IPS DF 19.7 (cell line): ENCODE measurements at regions not wholly inside any gene's neighbourhood (a gene's known extent, or its start where the extent isn't known, plus 50 kb on each side); places are given as distances from the start of the nearest gene placed in this dataset.

ENCODE experiments used
- DNase-seq: peaks from one replicate; pipeline ENCODE4 v3.0.0-alpha.2; 2013; ENCODE audit warnings: low read depth, low spot score

GRCh38 chr3:187929112-187929816 is 184.0 kb upstream of the BCL6 start:
- DNase-seq: no peak

- DNase-seq: no peak
These were observed 184.8 kb upstream of the BCL6 start for GRCh38 chr3:187930021-187930420.

GRCh38 chr3:187931101-187931500 is 185.8 kb upstream of the BCL6 start:
- no peak for DNase-seq

GRCh38 chr3:187931770-187932278 is 186.6 kb upstream of the BCL6 start:
- no peak for DNase-seq

GRCh38 chr3:187932530-187932929 is 187.3 kb upstream of the BCL6 start:
- DNase-seq: no peak

- no peak for DNase-seq
These were observed 190.4 kb upstream of the BCL6 start for GRCh38 chr3:187935623-187936156.

GRCh38 chr3:187936676-187937075 is 191.4 kb upstream of the BCL6 start:
- no peak for DNase-seq

GRCh38 chr3:187939891-187940290 is 194.6 kb upstream of the BCL6 start:
- no peak for DNase-seq

- no peak for DNase-seq
These were observed 196.0 kb upstream of the BCL6 start for GRCh38 chr3:187941135-187941847.

- no peak for DNase-seq
These were observed 196.6 kb upstream of the BCL6 start for GRCh38 chr3:187941848-187942194.

- no peak for DNase-seq
These were observed 197.5 kb upstream of the BCL6 start for GRCh38 chr3:187942658-187943241.

- DNase-seq: no peak
These were observed 198.6 kb upstream of the BCL6 start for GRCh38 chr3:187943677-187944389.

- DNase-seq: no peak
These were observed 199.3 kb upstream of the BCL6 start for GRCh38 chr3:187944390-187945179.

- DNase-seq: no peak
These were observed 200.1 kb upstream of the BCL6 start for GRCh38 chr3:187945374-187945773.

GRCh38 chr3:187946163-187946691 is 201.0 kb upstream of the BCL6 start:
- DNase-seq: no peak

- no peak for DNase-seq
These were observed 201.7 kb upstream of the BCL6 start for GRCh38 chr3:187946981-187947380.

GRCh38 chr3:187947927-187948682 is 202.8 kb upstream of the BCL6 start:
- DNase-seq: no peak

GRCh38 chr3:187949093-187949820 is 204.0 kb upstream of the BCL6 start:
- no peak for DNase-seq

GRCh38 chr3:187950671-187951070 is 203.3 kb upstream of the LPP start:
- DNase-seq: no peak
